Astrocyte (in vitro differentiated cells and primary cell): ENCODE measurements at regions not wholly inside any gene's neighbourhood (a gene's known extent, or its start where the extent isn't known, plus 50 kb on each side); places are given as distances from the start of the nearest gene placed in this dataset.

Experiments used
- EZH2 ChIP-seq: IDR thresholded peaks from 2 replicates; pipeline ENCODE4 v1.6.1; 2012; ENCODE audit warnings: mild to moderate bottlenecking, low read length, inconsistent platforms; ENCODE audit not compliant: insufficient read depth
- TF ChIP-seq, protein P1 (sequence below): IDR thresholded peaks from 2 replicates; pipeline ENCODE4 v1.5.1; 2011; ENCODE audit warnings: low read depth, mild to moderate bottlenecking, inconsistent platforms, low read length, moderate library complexity; ENCODE audit not compliant: insufficient read depth

DNA sequence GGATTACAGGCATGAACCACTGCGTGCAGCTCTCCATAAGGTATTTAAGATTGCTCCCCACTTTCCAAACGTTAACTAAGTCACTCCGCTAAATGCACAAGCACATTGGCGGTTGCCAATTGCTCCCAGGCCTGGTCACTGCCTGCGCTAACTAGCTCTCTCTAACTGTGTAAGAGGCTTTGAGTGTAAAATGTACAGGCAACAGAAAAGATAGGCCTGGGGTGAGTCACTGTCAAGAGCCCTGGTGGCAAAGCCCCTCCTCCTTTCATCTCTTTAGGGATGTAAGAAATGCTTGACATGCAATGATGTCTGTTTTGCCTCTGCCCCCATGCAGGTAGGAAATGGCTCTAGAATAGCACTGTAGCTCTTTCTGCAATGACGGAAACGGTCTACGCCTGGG, 329.7 kb upstream of the GATB start:
- TF ChIP-seq, protein P1, sequence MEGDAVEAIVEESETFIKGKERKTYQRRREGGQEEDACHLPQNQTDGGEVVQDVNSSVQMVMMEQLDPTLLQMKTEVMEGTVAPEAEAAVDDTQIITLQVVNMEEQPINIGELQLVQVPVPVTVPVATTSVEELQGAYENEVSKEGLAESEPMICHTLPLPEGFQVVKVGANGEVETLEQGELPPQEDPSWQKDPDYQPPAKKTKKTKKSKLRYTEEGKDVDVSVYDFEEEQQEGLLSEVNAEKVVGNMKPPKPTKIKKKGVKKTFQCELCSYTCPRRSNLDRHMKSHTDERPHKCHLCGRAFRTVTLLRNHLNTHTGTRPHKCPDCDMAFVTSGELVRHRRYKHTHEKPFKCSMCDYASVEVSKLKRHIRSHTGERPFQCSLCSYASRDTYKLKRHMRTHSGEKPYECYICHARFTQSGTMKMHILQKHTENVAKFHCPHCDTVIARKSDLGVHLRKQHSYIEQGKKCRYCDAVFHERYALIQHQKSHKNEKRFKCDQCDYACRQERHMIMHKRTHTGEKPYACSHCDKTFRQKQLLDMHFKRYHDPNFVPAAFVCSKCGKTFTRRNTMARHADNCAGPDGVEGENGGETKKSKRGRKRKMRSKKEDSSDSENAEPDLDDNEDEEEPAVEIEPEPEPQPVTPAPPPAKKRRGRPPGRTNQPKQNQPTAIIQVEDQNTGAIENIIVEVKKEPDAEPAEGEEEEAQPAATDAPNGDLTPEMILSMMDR = no peak
- TF ChIP-seq EZH2 = no peak
